ENCODE measurements at regions not wholly inside any gene's neighbourhood (a gene's known extent, or its start where the extent isn't known, plus 50 kb on each side); places are given as distances from the start of the nearest gene placed in this dataset.

DNA sequence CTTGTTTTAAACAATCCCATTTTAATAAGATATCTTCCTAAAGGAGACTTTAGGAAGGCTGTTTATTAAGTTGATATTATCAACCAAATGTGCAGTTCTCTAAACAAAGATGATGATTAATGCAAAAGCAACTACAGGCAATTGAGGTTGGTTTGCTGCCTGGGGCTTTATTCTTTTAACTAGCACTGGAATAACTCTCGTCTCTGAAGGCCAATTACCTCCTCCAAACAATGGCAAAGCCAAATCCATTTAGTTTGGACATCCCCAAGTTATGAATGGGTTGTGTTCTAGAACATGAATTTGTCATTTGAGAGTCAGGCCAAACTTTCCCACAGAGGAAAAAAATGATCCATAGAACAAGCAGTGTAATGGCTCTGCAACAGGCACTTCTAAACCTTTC, 114.1 kb downstream of the SLC16A9 start:
- TF ChIP-seq, protein P1, sequence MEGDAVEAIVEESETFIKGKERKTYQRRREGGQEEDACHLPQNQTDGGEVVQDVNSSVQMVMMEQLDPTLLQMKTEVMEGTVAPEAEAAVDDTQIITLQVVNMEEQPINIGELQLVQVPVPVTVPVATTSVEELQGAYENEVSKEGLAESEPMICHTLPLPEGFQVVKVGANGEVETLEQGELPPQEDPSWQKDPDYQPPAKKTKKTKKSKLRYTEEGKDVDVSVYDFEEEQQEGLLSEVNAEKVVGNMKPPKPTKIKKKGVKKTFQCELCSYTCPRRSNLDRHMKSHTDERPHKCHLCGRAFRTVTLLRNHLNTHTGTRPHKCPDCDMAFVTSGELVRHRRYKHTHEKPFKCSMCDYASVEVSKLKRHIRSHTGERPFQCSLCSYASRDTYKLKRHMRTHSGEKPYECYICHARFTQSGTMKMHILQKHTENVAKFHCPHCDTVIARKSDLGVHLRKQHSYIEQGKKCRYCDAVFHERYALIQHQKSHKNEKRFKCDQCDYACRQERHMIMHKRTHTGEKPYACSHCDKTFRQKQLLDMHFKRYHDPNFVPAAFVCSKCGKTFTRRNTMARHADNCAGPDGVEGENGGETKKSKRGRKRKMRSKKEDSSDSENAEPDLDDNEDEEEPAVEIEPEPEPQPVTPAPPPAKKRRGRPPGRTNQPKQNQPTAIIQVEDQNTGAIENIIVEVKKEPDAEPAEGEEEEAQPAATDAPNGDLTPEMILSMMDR (IDR thresholded peaks at IDR 0.05; ENCODE audit: poor library complexity, severe bottlenecking) = no peak
- no peak for TF ChIP-seq EP300 (conservative IDR thresholded peaks at IDR 0.05; ENCODE audit: poor library complexity, severe bottlenecking)
- TF ChIP-seq EZH2 (IDR thresholded peaks at IDR 0.05; ENCODE audit: borderline replicate concordance, insufficient read depth, low read length, poor library complexity, severe bottlenecking) = no peak
- TF ChIP-seq, protein P2, sequence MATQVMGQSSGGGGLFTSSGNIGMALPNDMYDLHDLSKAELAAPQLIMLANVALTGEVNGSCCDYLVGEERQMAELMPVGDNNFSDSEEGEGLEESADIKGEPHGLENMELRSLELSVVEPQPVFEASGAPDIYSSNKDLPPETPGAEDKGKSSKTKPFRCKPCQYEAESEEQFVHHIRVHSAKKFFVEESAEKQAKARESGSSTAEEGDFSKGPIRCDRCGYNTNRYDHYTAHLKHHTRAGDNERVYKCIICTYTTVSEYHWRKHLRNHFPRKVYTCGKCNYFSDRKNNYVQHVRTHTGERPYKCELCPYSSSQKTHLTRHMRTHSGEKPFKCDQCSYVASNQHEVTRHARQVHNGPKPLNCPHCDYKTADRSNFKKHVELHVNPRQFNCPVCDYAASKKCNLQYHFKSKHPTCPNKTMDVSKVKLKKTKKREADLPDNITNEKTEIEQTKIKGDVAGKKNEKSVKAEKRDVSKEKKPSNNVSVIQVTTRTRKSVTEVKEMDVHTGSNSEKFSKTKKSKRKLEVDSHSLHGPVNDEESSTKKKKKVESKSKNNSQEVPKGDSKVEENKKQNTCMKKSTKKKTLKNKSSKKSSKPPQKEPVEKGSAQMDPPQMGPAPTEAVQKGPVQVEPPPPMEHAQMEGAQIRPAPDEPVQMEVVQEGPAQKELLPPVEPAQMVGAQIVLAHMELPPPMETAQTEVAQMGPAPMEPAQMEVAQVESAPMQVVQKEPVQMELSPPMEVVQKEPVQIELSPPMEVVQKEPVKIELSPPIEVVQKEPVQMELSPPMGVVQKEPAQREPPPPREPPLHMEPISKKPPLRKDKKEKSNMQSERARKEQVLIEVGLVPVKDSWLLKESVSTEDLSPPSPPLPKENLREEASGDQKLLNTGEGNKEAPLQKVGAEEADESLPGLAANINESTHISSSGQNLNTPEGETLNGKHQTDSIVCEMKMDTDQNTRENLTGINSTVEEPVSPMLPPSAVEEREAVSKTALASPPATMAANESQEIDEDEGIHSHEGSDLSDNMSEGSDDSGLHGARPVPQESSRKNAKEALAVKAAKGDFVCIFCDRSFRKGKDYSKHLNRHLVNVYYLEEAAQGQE (IDR thresholded peaks at IDR 0.05; ENCODE audit: borderline replicate concordance) = no peak

Measured in neural cell (in vitro differentiated cells).